GM19438 (cell line): ENCODE measurements at regions not wholly inside any gene's neighbourhood (a gene's known extent, or its start where the extent isn't known, plus 50 kb on each side); places are given as distances from the start of the nearest gene placed in this dataset.
"Not testable (repeated sequence)": the region's sequence is repeated elsewhere in the genome, so short reads cannot be mapped to it uniquely, and the experiment has no call there.

Experiments used
- ATAC-seq: cut with Tn5 transposase; IDR thresholded peaks from one replicate; pipeline ENCODE4 v1.9.1; 2021; ENCODE audit warnings: low read depth; ENCODE audit not compliant: unreplicated experiment

GRCh38 chr12:28770322-28770721 lies 378.8 kb upstream of the FAR2 start:
- no peak for ATAC-seq

GRCh38 chr12:28771968-28772367 lies 377.1 kb upstream of the FAR2 start:
- ATAC-seq, result no peak

DNA sequence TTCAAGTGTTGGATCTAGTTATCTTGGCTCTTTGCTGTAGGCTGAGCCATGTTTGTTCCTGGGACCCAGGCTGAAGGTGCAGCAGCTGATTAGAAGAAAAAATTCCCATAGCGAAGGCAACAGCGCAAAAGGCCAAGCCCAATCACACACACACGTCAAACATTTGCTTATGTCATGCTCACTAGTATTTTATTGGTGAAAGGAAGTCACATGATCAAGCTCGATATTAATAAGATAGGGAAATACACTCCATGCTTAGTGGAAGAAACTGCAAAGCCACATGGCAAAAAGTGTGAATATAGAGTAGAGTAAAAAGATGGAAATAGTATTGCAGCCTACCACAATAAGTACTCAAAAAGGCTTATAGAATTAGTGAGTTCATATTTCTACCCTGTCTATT lies 373.5 kb upstream of the FAR2 start:
- no peak for ATAC-seq

DNA sequence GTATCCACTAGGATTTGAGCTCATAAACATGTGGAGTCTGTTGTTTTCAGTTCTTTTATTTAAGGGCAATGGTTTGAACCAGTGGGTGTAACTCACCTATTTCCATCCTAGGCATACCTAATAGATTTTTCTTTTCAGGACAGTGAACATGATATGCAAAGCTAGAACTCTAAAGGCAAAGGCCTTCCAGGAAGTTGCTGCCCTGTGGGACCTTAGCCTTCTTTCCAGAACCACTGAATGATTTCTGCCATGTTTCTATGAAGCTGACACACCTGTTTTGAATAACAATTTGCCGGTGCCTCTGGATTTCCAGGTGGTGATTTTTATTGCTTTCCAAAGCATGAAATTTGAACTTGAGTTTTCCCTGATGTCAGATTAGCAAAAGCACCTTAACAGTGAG lies 372.9 kb upstream of the FAR2 start:
- no peak for ATAC-seq

GRCh38 chr12:28776913-28777422 lies 372.1 kb upstream of the FAR2 start:
- no peak for ATAC-seq

GRCh38 chr12:28777603-28778365 lies 371.3 kb upstream of the FAR2 start:
- ATAC-seq, result no peak

DNA sequence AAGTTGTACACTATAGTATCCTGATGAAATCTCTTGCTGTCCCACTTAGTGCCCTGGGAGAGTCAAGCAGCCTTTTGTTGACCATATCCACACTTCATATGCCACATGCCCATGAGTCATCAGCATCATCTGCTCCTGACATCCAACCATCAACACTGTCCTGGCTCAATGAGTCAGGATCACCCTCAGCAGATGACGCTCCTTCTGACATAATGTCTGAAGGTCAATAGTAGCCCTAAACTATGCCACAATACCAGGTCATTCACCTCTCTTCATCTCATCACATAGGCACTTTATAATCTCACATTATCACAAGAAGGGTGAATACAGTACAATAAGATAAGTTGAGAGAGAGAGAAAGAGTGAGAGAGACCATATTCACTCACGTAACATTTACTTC lies 369.0 kb upstream of the FAR2 start:
- no peak for ATAC-seq

DNA sequence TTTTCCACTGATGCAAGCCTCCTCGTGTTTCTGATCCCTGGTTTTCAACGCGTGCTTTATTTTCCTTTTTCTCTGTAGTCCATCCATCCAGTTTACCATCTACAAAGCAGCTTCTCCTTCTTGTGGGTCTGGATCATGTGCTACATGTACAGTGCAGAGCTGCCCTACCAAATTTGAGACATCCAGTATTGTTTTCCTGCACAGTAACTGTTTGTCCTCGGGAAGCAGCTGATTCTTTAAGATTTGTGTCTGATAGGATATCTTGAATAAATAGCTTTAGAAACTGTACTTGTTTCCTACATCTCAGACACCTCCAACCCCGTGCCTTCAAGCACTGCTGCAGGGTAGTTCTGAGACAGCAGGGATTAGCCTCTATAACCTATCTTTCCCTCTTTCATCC lies 368.1 kb upstream of the FAR2 start:
- ATAC-seq, result no peak

GRCh38 chr12:28781671-28782652 lies 367.1 kb upstream of the FAR2 start:
- ATAC-seq, result no peak

GRCh38 chr12:28782812-28783211 lies 366.3 kb upstream of the FAR2 start:
- ATAC-seq, result no peak

DNA sequence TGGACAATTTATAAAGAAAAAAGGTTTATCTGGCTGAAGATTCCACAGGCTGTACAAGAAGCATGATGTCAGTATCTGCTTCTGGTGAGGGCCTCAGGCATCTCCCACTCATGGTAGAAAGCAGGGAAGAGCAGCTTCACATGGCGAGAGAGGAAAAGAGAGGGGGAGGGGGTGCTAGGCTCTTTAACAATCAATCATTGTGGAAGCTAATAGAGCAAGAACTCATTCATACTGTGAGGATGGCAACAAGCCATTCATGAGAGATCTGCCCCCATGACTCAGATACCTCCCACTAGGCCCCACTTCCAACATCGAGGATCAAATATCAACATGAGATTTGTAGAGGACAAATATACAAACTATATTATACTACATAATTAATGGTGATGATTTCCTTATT lies 361.9 kb upstream of the FAR2 start:
- no peak for ATAC-seq

DNA sequence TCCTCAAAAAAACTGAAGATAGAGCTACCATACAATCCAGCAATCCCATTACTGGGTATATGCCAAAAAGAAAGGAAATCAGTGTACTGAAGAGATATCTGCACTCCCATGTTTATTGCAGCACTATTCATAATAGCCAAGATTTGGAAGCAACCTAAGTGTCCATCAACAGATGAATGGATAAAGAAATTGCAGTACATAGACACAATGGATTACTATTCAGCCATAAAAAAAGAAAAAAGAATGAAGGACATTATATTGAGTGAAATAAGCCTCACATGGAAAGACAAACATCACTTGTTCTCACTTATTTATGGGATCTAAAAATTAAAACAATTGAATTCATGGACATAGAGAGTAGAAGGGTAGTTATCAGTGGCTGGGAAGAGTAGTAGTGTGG lies 360.8 kb upstream of the FAR2 start:
- not testable (repeated sequence) for ATAC-seq

- ATAC-seq, result no peak
Observed at GRCh38 chr12:28793581-28794151, 355.4 kb upstream of the FAR2 start.

- no peak for ATAC-seq
Observed at GRCh38 chr12:28794211-28794610, 354.9 kb upstream of the FAR2 start.

GRCh38 chr12:28794786-28795185 lies 354.3 kb upstream of the FAR2 start:
- ATAC-seq, result no peak

- ATAC-seq, result no peak
Observed at GRCh38 chr12:28795311-28795710, 353.8 kb upstream of the FAR2 start.

DNA sequence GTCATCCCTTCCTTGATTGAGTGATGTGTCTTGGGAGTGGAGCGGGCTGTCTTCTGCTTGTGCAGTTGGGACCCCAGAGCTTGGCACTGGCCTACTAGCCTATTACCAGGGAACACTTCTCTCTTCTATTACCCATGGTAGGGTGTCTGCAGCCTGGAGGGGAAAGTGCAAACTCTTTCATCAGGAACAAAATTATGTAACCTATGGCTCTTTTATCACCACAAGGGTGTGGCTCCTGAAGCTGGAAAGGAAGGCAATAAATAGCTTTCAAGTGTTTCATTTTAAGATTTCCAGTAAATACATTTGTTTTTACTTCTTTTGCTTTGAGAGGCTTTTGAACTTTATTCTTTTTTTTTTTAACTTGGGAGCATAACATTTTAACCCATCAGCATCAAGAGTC lies 349.7 kb upstream of the FAR2 start:
- no peak for ATAC-seq

DNA sequence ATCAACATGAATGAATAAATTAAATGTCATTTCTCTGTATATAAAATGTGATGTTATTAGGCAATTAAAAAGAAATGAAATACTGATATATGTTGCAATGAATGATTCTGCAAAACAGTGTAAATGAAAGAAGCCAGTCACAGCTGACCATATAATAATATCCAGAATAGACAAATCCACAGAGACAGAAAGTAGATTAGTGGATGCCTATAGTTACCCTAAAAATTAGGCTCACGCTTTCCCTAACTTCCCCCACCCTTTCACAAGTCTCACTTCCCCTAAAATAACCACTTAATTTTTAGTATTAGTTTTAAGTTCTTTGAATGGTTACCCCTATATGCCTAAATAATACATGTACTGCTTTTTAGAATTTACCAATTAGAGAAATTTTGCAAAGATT lies 348.9 kb upstream of the FAR2 start:
- peak; percentile 70 for ATAC-seq

GRCh38 chr12:28802706-28803438 lies 346.2 kb upstream of the FAR2 start:
- ATAC-seq, result no peak

DNA sequence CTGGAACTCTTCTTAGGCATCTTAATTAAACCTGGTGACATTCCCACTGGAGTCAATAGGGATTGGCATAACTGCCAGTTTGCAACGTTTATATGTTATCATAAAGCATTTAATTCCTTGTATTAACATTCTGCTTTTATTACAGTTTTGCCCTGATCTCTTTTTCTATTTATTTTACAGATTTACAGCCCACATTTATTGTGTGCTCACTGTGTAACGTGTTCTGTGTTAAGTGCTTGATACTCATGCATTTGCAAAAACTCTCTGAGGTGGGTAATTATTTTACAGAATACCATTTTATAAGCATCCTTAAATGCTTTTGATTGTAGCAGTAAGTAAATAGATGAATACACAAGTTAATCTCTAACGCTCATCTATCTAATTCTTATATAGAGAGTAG lies 341.5 kb upstream of the FAR2 start:
- no peak for ATAC-seq
